HCT116 (cell line): ENCODE measurements at regions not wholly inside any gene's neighbourhood (a gene's known extent, or its start where the extent isn't known, plus 50 kb on each side); places are given as distances from the start of the nearest gene placed in this dataset.

Source experiments
- ATAC-seq: fragments of 200-7000 bp; cut with Tn5 transposase; 2 replicates; pipeline ENCODE4 v1.9.1; 2020; ENCODE audit warnings: mild to moderate bottlenecking, moderate library complexity
- BruUV-seq: library from RNA; stranded (reverse); fragments of 400-500 nt; replicated peaks from 2 replicates; lab custom pipeline; 2021; lab: Mats Ljungman, UMichigan
- CTCF ChIA-PET: fragments of 300-600 bp; sonication (Branson Sonifier 250); formaldehyde crosslinking; loops from one replicate; lab custom pipeline; 2021; ENCODE audit warnings: antibody characterized with exemption; lab: Charles Lee
- POLR2A ChIA-PET: fragments of 300-600, 350-600 bp; sonication (Branson Sonifier 250); formaldehyde crosslinking; loops from one replicate; lab custom pipeline; 2021; ENCODE audit warnings: antibody characterized with exemption; lab: Charles Lee
- RAD21 ChIA-PET, 2 experiments: fragments of 300-600 bp; sonication (Branson Sonifier 250); formaldehyde crosslinking; loops; one replicate each; lab custom pipeline; 2023; ENCODE audit warnings: low total read pairs in 2 of 2; ENCODE audit not compliant: uncharacterized antibody in 2 of 2, unreplicated experiment in 2 of 2, low non-redundant PET in 1 of 2; lab: Charles Lee
- DNase-seq: peaks from one replicate; pipeline ENCODE4 v3.0.0-alpha.2; 2010; ENCODE audit warnings: low read depth, low spot score
- H2AFZ ChIP-seq: fragments of 200-600 bp; shearing (Covaris generic), sonication (generic); 2 replicates; pipeline ENCODE4 v1.6.1; 2017; ENCODE audit warnings: low read depth, mixed run types, mixed read lengths, antibody characterized with exemption, low read length; ENCODE audit not compliant: poor library complexity, severe bottlenecking
- H3K27ac ChIP-seq: 2 replicates; pipeline ENCODE4 v1.5.1; 2012; ENCODE audit warnings: low read depth, low read length
- H3K27me3 ChIP-seq: fragments of 200-600 bp; sonication (generic); 2 replicates; pipeline ENCODE4 v1.6.1; 2016; ENCODE audit warnings: mixed run types, low read length, mixed read lengths; ENCODE audit not compliant: insufficient read depth
- H3K36me3 ChIP-seq, 2 experiments: fragments of 200-500 bp in 1 of 2; fragments of 200-600 bp in 1 of 2; sonication (Bioruptor generic) in 1 of 2; sonication (generic) in 1 of 2; 2 replicates each; pipeline versions ENCODE4 v1.5.1 to v1.6.1; 2014 to 2016; ENCODE audit warnings: low read length in 2 of 2, inconsistent platforms in 1 of 2, mixed read lengths in 1 of 2, mixed run types in 1 of 2; ENCODE audit not compliant: insufficient read depth in 2 of 2, control insufficient read depth in 1 of 2
- H3K4me1 ChIP-seq, 2 experiments: fragments of 200-600 bp in 1 of 2; sonication (generic) in 1 of 2; 2 replicates each; pipeline versions ENCODE4 v1.5.1 to v1.6.1; 2012 to 2017; ENCODE audit warnings: low read length in 2 of 2, inconsistent platforms in 1 of 2, mild to moderate bottlenecking in 1 of 2, mixed read lengths in 1 of 2, mixed run types in 1 of 2, moderate library complexity in 1 of 2; ENCODE audit not compliant: insufficient read depth in 2 of 2, control insufficient read depth in 1 of 2
- H3K4me2 ChIP-seq: fragments of 200-600 bp; sonication (generic); 2 replicates; pipeline ENCODE4 v1.6.1; 2017; ENCODE audit warnings: mixed run types, low read length, mixed read lengths
- H3K4me3 ChIP-seq, 2 experiments: fragments of 200-600 bp in 1 of 2; sonication (generic) in 1 of 2; replicated peaks in 1 of 2; 2 replicates each; pipeline ENCODE4 v1.5.1; 2011 to 2016; ENCODE audit warnings: low read length in 2 of 2, control low read depth in 1 of 2, low read depth in 1 of 2, mild to moderate bottlenecking in 1 of 2, mixed read lengths in 1 of 2, mixed run types in 1 of 2
- H3K79me2 ChIP-seq: fragments of 200-600 bp; sonication (generic); 2 replicates; pipeline ENCODE4 v1.6.1; 2017; ENCODE audit warnings: mild to moderate bottlenecking, mixed run types, low read length, moderate library complexity, mixed read lengths; ENCODE audit not compliant: insufficient read depth
- H3K9ac ChIP-seq: fragments of 200-600 bp; sonication (generic); 2 replicates; pipeline ENCODE4 v1.6.1; 2016; ENCODE audit warnings: low read length, mixed read lengths
- H3K9me2 ChIP-seq: fragments of 200-600 bp; sonication (generic), shearing (Covaris generic); 2 replicates; pipeline ENCODE4 v1.6.1; 2017; ENCODE audit warnings: mixed run types, mild to moderate bottlenecking, moderate library complexity; ENCODE audit not compliant: insufficient read depth
- H3K9me3 ChIP-seq, 2 experiments: fragments of 200-500 bp in 1 of 2; fragments of 200-600 bp in 1 of 2; sonication (Bioruptor generic) in 1 of 2; sonication (generic) in 1 of 2; 2 replicates each; pipeline ENCODE4 v1.6.1; 2014 to 2017; ENCODE audit warnings: low read length in 2 of 2, mixed read lengths in 2 of 2, inconsistent platforms in 1 of 2, low read depth in 1 of 2, mild to moderate bottlenecking in 1 of 2, mixed run types in 1 of 2, moderate library complexity in 1 of 2; ENCODE audit not compliant: control insufficient read depth in 1 of 2, insufficient read depth in 1 of 2
- H4K20me1 ChIP-seq: fragments of 200-600 bp; sonication (generic), shearing (Covaris generic); 2 replicates; pipeline ENCODE4 v1.6.1; 2017; ENCODE audit warnings: mixed run types, mild to moderate bottlenecking, moderate library complexity; ENCODE audit not compliant: insufficient read depth
- CEBPB ChIP-seq: IDR thresholded peaks from 2 replicates; pipeline ENCODE4 v1.6.1; 2012; ENCODE audit warnings: low read depth
- CTCF ChIP-seq, 3 experiments: fragments of 200-600 bp in 1 of 3; sonication (generic) in 1 of 3; IDR thresholded peaks in 2 of 3; conservative IDR thresholded peaks in 1 of 3; 2 replicates each; pipeline ENCODE4 v1.5.1; 2012 to 2017; ENCODE audit warnings: low read depth in 2 of 3, low read length in 2 of 3, antibody characterized with exemption in 1 of 3, borderline replicate concordance in 1 of 3, control low read depth in 1 of 3, mild to moderate bottlenecking in 1 of 3, mixed read lengths in 1 of 3, mixed run types in 1 of 3, moderate library complexity in 1 of 3; ENCODE audit not compliant: insufficient read depth in 1 of 3
- EGR1 ChIP-seq: IDR thresholded peaks from 2 replicates; pipeline ENCODE4 v1.6.1; 2012; ENCODE audit warnings: low read depth
- ELF1 ChIP-seq: IDR thresholded peaks from 2 replicates; pipeline ENCODE4 v1.6.1; 2012; ENCODE audit warnings: low read depth, borderline replicate concordance
- FOSL1 ChIP-seq: IDR thresholded peaks from 2 replicates; pipeline ENCODE4 v1.6.1; 2012; ENCODE audit warnings: low read depth
- MAX ChIP-seq: IDR thresholded peaks from 2 replicates; pipeline ENCODE4 v1.6.1; 2012
- POLR2A ChIP-seq: IDR thresholded peaks from 2 replicates; pipeline ENCODE4 v1.7.0; 2011; ENCODE audit warnings: borderline replicate concordance; ENCODE audit not compliant: insufficient read depth, insufficient read length; ENCODE audit errors: extremely low read depth
- TCF7L2 ChIP-seq: IDR thresholded peaks from 2 replicates; pipeline ENCODE4 v1.7.0; 2011; ENCODE audit warnings: borderline replicate concordance, inconsistent platforms; ENCODE audit not compliant: insufficient read depth, insufficient read length; ENCODE audit errors: extremely low read depth
- YY1 ChIP-seq: IDR thresholded peaks from 2 replicates; pipeline ENCODE4 v1.6.1; 2011; ENCODE audit warnings: low read length, low read depth, moderate library complexity, mild to moderate bottlenecking; ENCODE audit not compliant: insufficient replicate concordance; ENCODE audit errors: extremely low read depth
- ZFX ChIP-seq: fragments of 450-650 bp; IDR thresholded peaks from 2 replicates; pipeline ENCODE4 v1.6.1; 2017
- intact Hi-C: fragments of 100-400 bp; cut with micrococcal nuclease; formaldehyde crosslinking; loops from 2 replicates; pipeline ENCODE4 v1.10.0; 2022
- TF ChIP-seq, protein P1 (sequence below): IDR thresholded peaks from 2 replicates; pipeline ENCODE4 v1.6.1; 2012

DNA sequence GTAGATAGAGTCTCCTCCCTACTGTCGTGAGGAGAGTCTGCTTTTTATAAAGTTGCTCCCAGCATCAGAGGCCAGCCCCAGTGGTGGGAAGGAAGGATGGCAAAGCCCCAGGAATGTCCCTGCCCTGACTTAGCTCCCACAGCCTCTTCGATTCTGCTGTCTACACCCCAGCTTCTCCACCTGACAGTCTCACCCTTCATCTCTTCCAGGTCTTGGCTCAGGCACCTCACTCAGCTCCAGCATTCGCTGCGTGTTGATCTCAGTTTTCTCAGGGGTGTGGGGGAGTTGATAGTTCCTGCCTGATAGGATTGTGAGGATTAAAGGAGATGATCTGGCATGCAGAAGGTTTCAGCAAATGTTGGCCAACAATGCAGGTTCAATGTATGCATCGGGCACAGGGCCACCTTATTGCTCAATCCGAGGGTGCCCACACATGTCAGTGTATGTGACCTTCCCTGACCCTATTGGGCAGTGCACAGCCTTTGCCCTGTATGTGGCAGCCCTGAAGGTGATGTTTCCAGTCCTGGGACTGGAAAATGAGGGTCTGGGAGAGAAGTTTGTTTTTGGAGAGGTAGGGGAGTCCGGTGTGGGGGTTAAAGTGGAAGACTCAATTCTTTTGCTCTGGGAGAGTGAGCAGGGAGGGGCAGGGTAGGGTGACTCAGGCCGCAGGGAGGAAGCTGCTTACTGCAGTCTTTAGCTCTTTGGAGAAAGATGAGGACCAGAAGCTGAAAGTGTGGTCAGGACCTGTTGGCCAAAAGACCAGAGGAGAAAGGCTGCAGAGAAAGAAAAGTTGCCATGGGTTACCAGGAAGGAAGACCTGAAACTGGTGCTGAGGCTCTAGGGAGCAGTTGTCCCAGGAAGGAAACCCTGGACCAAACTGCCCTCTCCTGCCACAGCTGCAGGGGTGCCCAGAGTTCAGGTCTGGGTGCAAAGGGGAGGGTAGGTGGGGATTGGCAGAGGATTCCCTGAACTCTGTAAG, 153.2 kb downstream of the MACROH2A1 start:
- no peaks in the 10 kb centered on the region for H3K9me2 ChIP-seq
- no peak overlapping the region for H2AFZ ChIP-seq
- H3K9ac ChIP-seq, result peak overlapping the region; percentile 38
- H3K27ac ChIP-seq, result peak overlapping the region; percentile 74
- peaks cover 39 to 64% of the 10 kb centered on the region in 2 experiments for H3K4me1 ChIP-seq
- intact Hi-C loops, result no loop called here
- ChIA-PET CTCF (interaction anchor here (0.9 kb wide), 1 partner anchor 42 kb away, joined by 3 read pairs; no protein-coding TSS in a partner anchor), POLR2A (no interaction called here), RAD21 (no interaction called here)
- BruUV-seq, result no TSS peak
- H3K4me3 ChIP-seq, result peak overlapping the region in 1 of 2 experiments; percentile 49; a peak in 2 of 4 replicates
- no peaks in the 10 kb centered on the region for H3K9me3 ChIP-seq
- ATAC-seq (peak; percentile 26; the same call in 1 of the 2 replicates), DNase-seq (no peak)
- TF ChIP-seq CTCF (IDR thresholded peaks at IDR 0.05 in 2 of 3, conservative IDR thresholded peaks at IDR 0.05 in 1 of 3; ENCODE audit: borderline replicate concordance in 1 of 3, insufficient read depth in 1 of 3, low read depth in 2 of 3, low read length in 2 of 3), result no peak
- TF ChIP-seq YY1, result no peak
- no peak for TF ChIP-seq ZFX
- no peak for TF ChIP-seq TCF7L2
- TF ChIP-seq, protein P1, sequence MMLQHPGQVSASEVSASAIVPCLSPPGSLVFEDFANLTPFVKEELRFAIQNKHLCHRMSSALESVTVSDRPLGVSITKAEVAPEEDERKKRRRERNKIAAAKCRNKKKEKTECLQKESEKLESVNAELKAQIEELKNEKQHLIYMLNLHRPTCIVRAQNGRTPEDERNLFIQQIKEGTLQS, result no peak
- TF ChIP-seq MAX, result no peak
- no peak for TF ChIP-seq EGR1
- no peak for TF ChIP-seq FOSL1
- TF ChIP-seq ELF1, result no peak
- no peak for TF ChIP-seq POLR2A
- no peak for TF ChIP-seq CEBPB
- no peaks in the 10 kb centered on the region for H3K27me3 ChIP-seq
- no peaks in the 10 kb centered on the region for H3K79me2 ChIP-seq
- H4K20me1 ChIP-seq, result no peaks in the 10 kb centered on the region
- H3K4me2 ChIP-seq, result peak overlapping the region; percentile 88
- no peaks in the 10 kb centered on the region for H3K36me3 ChIP-seq
